ENCODE measurements at regions not wholly inside any gene's neighbourhood (a gene's known extent, or its start where the extent isn't known, plus 50 kb on each side); places are given as distances from the start of the nearest gene placed in this dataset.

DNA sequence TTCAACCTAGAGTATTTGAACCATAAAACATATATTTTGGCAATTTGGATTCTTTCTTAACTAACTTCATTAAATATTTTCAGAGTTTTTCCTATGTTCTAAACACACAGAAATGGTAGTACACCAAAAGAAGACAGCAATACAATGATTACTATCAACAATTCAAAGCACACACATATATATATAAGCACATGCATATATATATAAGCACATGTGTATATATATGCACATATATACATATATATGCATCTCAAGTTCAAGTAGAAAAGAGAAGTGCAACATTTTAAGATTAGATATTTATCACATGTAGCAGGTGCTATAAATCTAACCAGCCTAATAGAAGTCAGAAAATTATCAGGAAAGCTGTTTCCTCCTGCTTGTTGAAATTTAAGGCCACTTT, 320.9 kb upstream of the FSIP2 start:
- TF ChIP-seq POLR2AphosphoS5 (IDR thresholded peaks at IDR 0.05), result no peak
- TF ChIP-seq, protein P1, sequence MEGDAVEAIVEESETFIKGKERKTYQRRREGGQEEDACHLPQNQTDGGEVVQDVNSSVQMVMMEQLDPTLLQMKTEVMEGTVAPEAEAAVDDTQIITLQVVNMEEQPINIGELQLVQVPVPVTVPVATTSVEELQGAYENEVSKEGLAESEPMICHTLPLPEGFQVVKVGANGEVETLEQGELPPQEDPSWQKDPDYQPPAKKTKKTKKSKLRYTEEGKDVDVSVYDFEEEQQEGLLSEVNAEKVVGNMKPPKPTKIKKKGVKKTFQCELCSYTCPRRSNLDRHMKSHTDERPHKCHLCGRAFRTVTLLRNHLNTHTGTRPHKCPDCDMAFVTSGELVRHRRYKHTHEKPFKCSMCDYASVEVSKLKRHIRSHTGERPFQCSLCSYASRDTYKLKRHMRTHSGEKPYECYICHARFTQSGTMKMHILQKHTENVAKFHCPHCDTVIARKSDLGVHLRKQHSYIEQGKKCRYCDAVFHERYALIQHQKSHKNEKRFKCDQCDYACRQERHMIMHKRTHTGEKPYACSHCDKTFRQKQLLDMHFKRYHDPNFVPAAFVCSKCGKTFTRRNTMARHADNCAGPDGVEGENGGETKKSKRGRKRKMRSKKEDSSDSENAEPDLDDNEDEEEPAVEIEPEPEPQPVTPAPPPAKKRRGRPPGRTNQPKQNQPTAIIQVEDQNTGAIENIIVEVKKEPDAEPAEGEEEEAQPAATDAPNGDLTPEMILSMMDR (IDR thresholded peaks at IDR 0.05), result no peak
- no peak for TF ChIP-seq EP300 (IDR thresholded peaks at IDR 0.05)

All from upper lobe of left lung (tissue), 4 donors.